Embryonic facial prominence (tissue), 1 donor: ENCODE measurements at regions not wholly inside any gene's neighbourhood (a gene's known extent, or its start where the extent isn't known, plus 50 kb on each side); places are given as distances from the start of the nearest gene placed in this dataset.
"Not testable (repeated sequence)": the region's sequence is repeated elsewhere in the genome, so short reads cannot be mapped to it uniquely, and the experiment has no call there.

ENCODE experiments used
- DNase-seq: peaks from one replicate; pipeline ENCODE4 v3.0.0-alpha.2; 2016; ENCODE audit errors: extremely low spot score

- DNase-seq = no peak
Measured at GRCh38 chr2:155905657-155906056, 426.9 kb downstream of the NR4A2 start.

GRCh38 chr2:155904720-155905119, 427.8 kb downstream of the NR4A2 start:
- DNase-seq = no peak

GRCh38 chr2:155902635-155903034, 429.9 kb downstream of the NR4A2 start:
- DNase-seq = no peak

GRCh38 chr2:155895016-155895415, 437.5 kb downstream of the NR4A2 start:
- DNase-seq = no peak

- DNase-seq = not testable (repeated sequence)
Measured at GRCh38 chr2:155880382-155880781, 452.1 kb downstream of the NR4A2 start.

- DNase-seq = not testable (repeated sequence)
Measured at GRCh38 chr2:155879900-155880299, 452.6 kb downstream of the NR4A2 start.

- no peak for DNase-seq
Measured at GRCh38 chr2:155872396-155872795, 460.1 kb downstream of the NR4A2 start.

GRCh38 chr2:155871940-155872339, 460.6 kb downstream of the NR4A2 start:
- DNase-seq = no peak

GRCh38 chr2:155867564-155867963, 465.0 kb downstream of the NR4A2 start:
- no peak for DNase-seq

- no peak for DNase-seq
Measured at GRCh38 chr2:155866477-155866876, 466.0 kb downstream of the NR4A2 start.

- no peak for DNase-seq
Measured at GRCh38 chr2:155852156-155852555, 480.4 kb downstream of the NR4A2 start.

GRCh38 chr2:155846259-155846658, 486.3 kb downstream of the NR4A2 start:
- no peak for DNase-seq

- DNase-seq = no peak
Measured at GRCh38 chr2:155844461-155844860, 488.1 kb downstream of the NR4A2 start.

- no peak for DNase-seq
Measured at GRCh38 chr2:155842103-155842502, 490.4 kb downstream of the NR4A2 start.

GRCh38 chr2:155841442-155841841, 491.1 kb downstream of the NR4A2 start:
- DNase-seq = no peak

GRCh38 chr2:155840661-155841060, 491.9 kb downstream of the NR4A2 start:
- DNase-seq = no peak

GRCh38 chr2:155839991-155840390, 492.5 kb downstream of the NR4A2 start:
- no peak for DNase-seq

GRCh38 chr2:155839436-155839835, 493.1 kb downstream of the NR4A2 start:
- no peak for DNase-seq

- DNase-seq = no peak
Measured at GRCh38 chr2:155836439-155836838, 496.1 kb downstream of the NR4A2 start.

- no peak for DNase-seq
Measured at GRCh38 chr2:155830817-155831579, 501.5 kb downstream of the NR4A2 start.

- DNase-seq = no peak
Measured at GRCh38 chr2:155830351-155830750, 502.2 kb downstream of the NR4A2 start.

GRCh38 chr2:155825876-155826275, 506.6 kb downstream of the NR4A2 start:
- DNase-seq = no peak

- no peak for DNase-seq
Measured at GRCh38 chr2:155815851-155816250, 516.7 kb downstream of the NR4A2 start.

GRCh38 chr2:155815275-155815674, 517.2 kb downstream of the NR4A2 start:
- DNase-seq = no peak
